Superior temporal gyrus (tissue), 1 donor: ENCODE measurements at regions not wholly inside any gene's neighbourhood (a gene's known extent, or its start where the extent isn't known, plus 50 kb on each side); places are given as distances from the start of the nearest gene placed in this dataset.

Source experiments
- DNase-seq: peaks from one replicate; pipeline ENCODE4 v3.0.0-alpha.2; 2016; ENCODE audit errors: extremely low spot score

- no peak for DNase-seq
Observed at GRCh38 chr15:91801836-91802534, 51.5 kb upstream of the SLCO3A1 start.

GRCh38 chr15:91803260-91803659 is 50.2 kb upstream of the SLCO3A1 start:
- DNase-seq = no peak
